ENCODE measurements at regions not wholly inside any gene's neighbourhood (a gene's known extent, or its start where the extent isn't known, plus 50 kb on each side); places are given as distances from the start of the nearest gene placed in this dataset.

DNA sequence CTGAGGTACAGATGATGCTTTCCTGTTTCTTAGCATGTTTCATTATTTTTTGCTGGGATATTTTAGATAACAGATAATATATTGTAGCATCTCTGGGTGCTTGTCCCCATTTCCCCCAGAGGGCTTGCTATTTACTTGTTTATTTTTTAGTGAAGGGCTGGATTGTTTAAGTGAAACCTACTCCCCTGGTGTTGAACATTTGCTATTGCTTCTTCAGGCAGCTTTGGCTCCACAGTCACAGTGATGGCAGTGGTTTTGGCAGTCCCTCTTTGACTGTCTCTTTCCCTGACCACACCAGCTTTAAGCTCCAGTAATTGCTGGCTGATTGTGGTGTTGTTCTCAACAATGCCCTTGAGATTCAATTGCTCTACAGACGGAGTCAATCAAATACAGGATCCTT, 128.9 kb downstream of the KLF13 start:
- in situ Hi-C loops (cut with HindIII; ENCODE audit: low sequenced_read_pairs) = no loop called here

DNA sequence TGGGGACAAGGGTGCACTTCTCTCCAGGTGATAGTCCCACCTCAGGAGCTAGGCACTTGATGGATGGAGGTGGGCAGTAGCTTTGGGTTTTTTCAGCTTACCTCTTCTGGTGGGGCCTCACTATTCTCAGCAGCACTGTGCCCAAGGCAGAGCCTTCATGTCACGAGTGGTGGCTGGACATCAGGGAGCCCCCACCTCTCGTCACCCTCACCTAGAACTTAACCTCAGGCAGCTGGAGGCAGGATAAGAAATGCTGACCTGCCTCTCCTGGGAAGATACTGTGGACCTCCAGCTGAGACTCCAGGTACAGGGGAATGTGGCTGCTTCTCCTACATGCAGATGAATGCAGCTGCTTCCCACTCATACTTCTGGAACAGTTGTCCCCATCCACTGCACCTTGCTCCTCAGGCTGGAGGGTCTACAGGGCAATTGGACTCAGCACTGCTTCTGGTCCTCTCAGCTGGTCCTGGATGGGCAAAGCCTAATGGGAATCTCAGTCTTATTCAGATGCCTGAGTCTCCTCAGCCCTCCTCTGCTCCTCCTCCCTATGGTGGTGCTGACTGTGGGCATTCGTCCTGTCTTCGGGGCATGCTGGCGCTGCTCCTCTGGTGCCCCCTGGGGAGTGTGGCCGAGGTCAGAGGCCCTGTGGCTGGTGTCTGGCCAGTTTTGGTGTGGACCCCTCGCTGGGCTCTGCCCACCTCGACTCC, 129.9 kb downstream of the KLF13 start:
- in situ Hi-C loops (cut with HindIII; ENCODE audit: low sequenced_read_pairs) = no loop called here

DNA sequence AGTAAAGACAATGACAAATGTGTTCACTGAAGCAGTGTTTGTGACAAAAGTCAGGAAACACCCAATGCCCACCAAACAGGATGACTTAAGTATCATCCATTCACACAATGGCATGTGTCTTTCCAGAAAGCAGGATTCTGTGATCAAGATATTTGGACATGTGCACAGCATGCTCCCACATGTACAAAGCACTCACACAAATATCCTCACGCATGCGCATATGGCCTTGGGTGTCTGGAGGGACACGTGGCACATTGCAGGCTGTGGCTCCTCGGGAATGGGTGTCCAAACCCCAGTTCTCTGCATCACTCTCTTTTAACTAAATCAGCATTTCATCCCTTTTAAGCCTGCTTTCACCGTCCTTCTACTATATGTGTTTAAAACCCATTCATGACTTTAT, 130.5 kb downstream of the KLF13 start:
- in situ Hi-C loops (cut with HindIII; ENCODE audit: low sequenced_read_pairs) = no loop called here

DNA sequence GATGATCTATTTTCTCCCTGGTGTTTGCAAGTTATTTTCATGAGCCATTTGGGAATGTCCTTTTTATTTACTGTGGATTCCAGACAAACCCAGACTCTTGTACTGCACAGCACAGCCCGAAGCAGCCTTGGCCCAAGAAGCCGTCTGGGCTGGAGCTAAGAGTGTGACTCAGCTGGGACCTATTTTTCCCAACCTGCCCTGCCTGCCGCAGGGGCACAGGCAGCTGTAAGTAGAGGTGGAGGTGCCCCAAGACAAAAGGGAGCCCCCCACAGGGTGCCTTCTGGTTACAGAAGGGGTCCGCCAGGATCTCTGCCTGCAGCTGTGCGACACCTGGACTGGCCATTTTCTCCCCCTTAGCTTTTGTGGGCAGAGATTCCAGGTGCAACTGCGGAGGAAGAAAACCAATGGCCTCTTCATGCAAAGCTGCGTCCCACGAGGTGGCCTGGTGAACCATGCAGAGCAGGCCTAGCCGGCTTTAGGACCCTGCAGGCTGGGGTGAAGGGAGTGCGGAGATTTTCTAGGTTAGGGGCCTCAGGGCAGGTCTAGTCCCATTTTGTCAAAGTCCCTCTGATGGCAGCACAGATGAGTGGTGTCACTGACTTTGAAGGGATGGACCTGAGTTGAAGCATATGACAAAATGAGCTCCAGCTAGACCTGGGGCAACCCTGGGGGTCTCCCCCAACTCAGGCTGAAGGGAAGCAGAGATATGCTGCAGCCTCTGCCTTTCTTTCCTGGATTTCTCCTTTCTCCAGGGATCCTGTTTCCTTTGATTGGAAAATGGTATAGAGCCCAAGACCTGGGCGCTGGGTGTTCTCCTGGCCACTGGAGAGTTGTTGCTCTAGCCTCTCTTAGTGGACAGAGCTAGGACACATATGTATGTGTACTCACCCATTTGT, 131.2 kb downstream of the KLF13 start:
- in situ Hi-C loops (cut with HindIII; ENCODE audit: low sequenced_read_pairs) = no loop called here

DNA sequence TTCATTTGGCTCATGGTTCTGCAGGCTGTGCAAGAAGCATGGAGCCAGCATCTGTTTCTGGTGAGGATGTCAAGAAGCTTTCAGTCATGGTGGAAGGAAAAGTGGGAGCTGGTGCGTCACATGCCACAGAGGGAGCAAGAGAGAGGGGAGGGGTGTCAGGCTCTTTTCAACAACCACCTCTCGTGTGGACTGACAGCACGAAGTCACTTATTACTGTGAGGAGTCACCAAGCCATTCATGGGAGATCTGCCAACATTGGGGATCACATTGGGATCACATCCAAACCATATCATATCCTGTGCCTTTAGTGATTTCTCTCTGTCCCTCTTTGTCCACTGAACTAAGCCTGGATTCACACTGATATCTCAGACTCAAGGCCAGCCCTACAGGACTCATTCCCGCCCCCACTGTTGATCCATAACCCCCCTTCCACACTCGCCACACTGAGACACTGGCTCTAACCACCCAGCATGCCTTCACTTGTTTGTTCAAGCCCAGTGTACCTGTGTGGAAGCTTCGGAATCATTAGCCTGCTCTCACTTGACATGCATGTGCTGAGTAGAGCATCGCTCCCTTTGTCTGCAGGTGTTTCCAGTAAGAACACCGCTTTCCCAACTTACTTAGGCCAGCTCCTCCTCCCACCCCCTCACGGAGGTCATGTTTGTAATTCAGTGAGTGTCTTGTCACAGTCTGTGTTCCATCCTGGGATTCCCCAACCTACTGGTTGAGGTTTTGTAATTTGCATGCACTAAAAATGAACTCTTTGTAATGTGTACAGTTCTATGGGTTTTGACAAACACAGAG, 132.2 kb downstream of the KLF13 start:
- in situ Hi-C loops (cut with HindIII; ENCODE audit: low sequenced_read_pairs) = no loop called here

DNA sequence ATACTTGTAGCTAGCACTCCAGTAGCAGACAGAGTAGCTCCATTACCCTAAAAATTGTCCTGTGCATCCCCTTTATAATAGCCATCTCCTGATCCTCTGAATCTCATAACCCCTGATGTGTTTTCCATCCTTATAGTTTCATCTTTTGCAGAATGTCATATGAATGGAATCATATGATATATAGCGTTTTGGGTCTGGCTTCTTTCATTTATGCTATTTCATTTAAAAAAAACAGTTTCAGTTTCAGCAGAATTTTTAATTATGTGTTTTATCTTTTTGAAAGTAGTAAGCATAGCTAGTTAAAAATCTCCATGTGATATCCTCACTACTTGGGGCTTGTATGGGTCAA, 132.7 kb downstream of the KLF13 start:
- in situ Hi-C loops (cut with HindIII; ENCODE audit: low sequenced_read_pairs) = no loop called here

DNA sequence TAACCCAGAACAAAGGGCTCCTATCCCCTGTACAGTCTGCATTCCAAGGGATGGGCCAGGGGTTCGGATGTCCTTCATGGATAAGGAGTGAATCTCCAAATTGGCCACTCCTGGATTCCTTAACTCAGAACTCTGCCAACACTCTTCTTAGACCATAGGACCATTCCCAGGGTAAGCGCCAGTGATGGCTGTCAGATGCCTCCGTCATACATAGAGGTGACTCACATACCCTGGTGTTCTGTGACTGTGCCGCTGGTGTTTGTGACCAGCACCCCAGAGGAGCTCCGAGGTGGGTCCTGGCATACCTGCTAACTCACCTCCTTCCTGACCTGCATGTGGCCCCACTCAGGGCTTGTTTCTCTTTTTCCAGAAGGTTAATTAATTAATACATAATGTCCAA, 134.7 kb downstream of the KLF13 start:
- in situ Hi-C loops (cut with HindIII; ENCODE audit: low sequenced_read_pairs) = no loop called here

DNA sequence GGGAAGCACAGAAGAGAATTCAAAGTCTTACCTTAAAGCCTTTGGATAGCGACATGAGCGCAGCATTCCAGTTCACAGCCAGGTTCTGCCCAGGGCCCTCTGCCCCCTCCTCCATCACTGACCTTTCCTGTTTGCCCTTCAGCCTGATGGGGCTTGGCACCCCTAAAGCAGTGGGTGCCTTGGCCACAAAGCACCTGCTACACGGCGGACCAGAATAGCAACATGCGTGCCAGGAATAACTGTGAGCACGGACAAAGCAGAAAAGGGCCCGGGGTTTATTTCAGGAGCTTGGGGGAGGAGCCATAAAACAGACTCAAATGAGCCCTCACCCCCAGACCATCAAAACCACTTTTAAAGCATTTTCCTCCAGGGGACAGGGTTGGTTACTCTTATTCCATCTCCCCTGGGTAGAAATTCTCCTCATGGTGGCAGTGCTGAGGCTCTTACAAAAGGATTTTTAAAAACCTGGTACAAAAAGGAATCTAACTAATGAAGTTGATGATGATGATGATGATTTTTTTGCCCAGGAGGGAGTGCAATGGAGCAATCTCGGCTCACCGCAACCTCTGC, 135.4 kb downstream of the KLF13 start:
- in situ Hi-C loops (cut with HindIII; ENCODE audit: low sequenced_read_pairs) = no loop called here

DNA sequence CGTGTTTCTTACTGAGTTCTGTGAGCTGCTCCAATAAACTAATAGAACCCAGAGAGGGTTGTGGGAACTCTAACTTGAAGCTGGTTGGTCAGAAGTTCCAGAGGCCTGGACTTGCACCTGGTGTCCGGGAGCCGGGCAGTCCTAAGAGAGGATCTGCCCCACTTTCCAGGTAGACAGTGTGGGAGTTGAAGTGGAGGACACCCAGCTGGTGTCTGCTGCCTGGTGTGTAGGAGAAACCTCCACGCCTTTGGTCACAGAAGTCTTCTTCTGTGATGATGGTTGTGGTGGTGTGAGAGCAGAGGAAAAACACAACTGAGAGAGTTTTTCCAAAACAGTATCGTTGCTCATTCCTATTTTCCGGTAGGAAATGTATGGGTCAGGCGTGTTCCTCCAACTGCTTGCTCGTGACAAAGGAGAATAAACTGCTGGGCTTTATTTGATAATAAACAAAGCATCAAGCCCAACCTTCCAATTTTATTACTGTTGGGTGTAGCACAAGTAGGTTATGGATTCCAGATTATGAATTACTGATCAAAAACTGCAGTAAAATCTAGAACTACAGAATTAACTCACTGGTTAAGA, 137.0 kb downstream of the KLF13 start:
- in situ Hi-C loops (cut with HindIII; ENCODE audit: low sequenced_read_pairs) = no loop called here

DNA sequence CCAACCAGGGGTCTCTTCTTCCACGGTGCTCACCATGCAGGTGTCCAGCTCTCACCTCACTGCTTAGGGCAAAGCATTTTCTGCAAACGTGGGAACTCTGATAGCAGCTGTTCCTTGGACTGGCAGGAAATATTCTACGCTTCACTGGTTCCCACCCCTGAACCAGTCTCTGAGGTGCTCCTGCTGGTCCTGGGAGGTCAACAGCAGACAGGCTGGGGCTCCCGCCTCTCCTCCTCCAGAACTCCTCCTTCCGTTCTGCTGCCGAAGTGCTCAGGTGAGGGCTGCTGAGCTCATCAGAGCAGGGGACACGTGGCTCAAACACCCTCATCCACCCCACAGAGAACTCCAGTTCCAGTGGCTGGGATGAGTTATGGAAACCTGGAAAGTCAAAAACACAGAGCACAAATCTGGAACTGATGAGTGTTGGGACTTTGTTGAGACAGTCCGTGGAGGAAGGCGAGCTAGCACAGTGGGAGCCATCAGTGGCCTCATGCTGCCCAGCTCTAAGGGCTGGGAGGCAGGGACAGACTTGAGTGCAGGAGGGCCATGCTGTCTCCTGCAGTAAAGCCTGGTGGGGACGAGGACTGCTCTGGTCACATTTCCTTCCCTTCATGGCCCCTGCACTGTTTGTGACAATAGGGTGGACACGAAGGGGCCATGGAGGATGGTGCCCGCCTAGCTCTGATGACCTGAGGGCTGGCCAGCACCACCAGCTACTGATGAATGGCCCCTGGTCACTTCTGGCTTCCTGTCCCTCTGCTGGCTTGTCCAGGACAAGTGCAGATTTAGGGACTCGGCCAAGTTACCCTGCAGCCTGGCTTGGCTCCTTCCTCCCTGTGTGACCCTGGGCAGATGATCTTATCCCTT, 137.8 kb downstream of the KLF13 start:
- in situ Hi-C loops (cut with HindIII; ENCODE audit: low sequenced_read_pairs) = no loop called here

DNA sequence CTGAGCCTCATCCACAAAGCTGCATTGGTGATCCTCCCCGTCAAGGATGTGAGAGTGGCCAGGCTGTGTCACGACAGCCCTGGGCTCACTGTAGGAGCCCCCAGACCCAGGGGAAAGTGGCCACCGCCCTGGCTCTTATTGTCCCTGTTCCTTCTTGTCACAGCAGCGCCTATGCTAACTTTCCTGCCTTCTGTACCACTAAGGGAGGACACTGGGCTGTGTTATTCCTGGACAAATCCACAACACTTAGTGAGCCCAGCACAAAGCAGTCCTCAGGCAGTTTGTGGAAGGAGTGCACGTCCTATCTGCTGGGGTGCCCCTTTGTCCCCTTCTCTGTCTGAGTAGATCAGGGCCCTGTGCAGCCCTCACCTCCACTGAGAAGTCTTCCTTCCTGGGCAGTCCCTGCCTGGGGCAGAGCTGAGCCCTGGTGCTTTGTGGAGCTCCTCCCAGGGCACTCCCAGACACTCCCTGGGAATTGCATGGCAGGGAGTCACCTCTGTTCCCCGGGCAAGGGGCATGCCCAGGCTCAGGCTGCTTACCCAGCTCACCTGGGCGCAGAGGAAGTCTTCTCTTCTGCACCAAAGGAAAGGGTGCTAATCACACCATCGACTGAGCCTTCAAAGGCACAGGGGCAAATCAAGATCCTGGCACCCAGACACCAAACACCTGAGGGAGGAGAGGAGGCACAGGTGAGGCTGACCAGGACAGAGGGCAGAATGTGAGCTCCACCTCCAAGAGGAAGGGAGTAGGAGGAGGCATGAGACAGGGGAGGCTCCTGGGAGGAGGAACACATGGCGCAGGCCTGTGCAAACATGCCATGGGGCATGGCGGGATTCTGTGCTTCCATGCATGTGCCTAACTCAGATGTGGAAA, 138.7 kb downstream of the KLF13 start:
- in situ Hi-C loops (cut with HindIII; ENCODE audit: low sequenced_read_pairs) = no loop called here

DNA sequence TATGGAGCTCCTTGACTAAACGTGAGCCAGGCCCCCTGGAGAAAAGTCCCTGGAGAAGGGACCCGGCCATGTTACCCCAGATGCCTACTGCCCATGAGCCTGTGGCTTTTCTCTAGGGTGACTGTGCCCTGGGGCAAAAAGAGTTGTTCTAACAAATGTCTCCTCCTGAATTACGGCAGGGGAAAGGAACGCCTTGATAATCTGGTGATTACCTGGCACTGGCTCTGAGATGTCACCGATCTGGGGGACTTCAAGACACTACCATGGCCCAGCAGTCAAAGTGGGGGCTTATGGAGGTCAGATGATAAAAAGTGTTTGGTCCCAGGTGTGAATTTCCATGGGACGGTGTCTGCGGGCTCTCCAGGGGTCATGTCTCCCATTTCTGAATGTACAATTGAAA, 140.7 kb downstream of the KLF13 start:
- in situ Hi-C loops (cut with HindIII; ENCODE audit: low sequenced_read_pairs) = no loop called here

DNA sequence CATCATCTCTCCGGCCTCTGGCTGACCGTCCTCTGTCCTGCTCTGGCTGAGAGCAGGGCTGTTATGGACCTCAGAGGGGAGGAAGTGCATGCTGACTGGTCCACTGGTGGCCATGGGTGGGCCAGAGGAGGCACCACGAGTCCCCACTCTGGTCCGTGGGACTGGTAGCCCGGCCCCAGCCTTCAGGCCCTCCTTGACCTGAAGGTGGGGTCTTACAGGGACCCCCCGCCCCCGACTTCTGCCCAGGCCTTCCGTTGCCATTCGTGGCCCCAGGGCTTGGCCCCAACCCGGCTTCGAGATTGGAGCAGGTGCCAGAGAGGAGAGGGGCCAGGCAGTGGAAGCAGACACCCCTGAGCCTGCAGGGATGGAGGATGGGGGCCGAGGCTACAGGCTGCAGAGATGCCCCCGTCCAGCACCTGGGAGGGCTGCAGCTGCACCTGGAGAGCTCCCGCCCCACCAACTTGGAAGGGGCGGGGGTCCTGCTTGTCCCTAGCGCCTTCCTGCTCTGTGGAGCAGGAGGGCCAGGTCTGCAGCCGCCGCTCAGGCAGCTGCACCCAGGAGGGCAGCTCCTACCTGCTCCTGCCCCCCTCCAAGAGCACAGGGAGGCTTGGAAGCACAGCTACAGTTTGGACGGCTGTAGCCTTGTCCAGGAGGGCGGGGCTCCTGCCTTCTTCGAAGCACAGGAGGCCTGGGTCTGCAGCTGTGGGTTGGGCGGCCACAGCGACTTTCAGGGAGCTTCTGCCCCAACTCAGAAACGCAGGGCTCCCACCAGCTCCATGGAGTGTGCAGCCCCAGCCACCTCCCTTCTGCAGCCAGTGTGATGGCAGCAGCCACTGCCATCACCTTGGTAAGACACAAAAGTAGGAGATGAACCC, 142.5 kb downstream of the KLF13 start:
- in situ Hi-C loops (cut with HindIII; ENCODE audit: low sequenced_read_pairs) = no loop called here

DNA sequence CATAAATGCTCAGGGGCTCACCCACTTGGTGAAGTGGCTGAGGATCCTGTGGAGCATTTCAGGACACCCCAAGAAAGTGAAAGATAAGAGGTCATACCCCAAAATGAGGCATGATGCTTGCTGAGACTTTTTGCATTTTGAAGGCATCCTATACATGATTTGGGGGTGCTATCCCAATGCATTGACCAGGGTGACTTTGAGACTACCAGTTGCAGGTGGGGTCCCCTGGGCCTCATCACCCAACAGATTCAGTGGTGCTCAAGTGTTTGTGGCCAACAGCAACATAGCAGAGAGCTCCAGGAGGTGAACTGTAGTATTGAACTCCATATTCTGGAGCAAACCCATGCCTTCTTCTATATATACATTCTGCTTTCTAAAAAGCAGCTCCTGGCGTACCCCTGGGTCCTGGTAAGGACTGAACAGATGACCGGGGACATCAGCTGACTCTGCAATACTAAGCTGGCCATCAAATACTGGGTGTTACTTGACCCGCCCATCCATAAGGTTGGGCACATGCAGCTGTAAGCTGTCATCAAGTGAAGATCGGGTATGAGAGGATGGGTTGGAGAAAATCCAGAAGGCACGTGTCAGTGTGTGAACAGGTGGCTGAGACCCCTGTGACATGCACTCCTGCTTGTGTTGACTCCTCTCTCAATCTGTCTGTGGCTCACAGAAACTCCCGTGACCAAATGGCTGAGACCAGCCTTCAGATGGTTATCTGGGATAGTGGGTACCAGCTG, 143.3 kb downstream of the KLF13 start:
- in situ Hi-C loops (cut with HindIII; ENCODE audit: low sequenced_read_pairs) = no loop called here

DNA sequence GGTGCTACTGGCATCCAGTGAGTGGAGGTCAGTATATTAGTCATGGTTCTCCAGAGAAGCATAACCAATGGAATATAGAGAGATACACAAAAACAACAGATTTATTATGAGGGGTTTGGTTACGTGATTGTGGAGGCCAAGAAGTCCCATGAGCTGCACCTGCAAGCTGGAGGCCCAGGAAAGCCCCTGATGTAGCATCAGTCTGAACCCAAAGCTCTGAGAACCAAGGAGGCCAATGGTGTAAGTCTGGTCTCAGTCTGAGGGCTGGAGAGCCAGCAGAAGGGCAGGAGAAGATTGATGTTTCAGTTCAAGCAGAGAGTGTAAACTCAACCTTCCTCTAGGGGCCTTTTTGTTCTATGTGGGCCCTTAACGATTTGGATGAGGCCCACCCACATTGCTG, 144.1 kb downstream of the KLF13 start:
- in situ Hi-C loops (cut with HindIII; ENCODE audit: low sequenced_read_pairs) = no loop called here

DNA sequence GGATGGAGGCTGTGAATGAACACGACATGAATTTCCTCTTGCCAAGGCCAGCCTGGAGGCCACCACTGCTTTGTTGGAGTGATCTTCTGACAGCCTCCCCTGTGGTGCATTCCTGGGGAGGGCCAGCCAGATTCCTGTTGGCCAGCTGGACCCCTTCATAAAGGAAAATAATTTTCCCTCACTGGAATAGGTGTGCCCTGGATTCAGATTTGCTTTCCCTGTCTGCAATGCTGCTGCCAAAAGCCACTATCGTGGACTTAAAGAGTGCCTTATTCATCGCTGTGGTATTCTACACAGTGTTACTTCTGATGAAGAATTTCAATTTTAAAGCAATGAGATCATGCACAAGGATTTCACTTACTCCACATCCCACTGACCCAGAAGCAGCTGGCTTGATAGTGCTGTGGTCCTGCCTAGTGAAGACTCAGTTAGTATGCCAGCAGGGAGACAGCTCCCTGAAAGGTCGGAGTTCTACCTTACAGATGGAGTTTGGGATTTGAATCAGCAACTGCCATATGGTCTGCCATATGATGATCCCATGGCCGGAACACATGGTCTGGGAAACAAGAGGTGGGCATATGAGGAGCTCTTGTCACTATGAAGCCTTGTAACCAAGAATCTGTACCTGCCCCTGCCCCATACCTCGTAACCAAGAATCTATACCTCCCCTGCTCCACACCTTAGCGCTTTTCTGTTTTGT, 145.2 kb downstream of the KLF13 start:
- in situ Hi-C loops (cut with HindIII; ENCODE audit: low sequenced_read_pairs) = no loop called here
